HCT116 (cell line): ENCODE measurements at regions not wholly inside any gene's neighbourhood (a gene's known extent, or its start where the extent isn't known, plus 50 kb on each side); places are given as distances from the start of the nearest gene placed in this dataset.

Experiments used
- CTCF ChIP-seq, 3 experiments: fragments of 200-600 bp in 1 of 3; sonication (generic) in 1 of 3; IDR thresholded peaks in 2 of 3; conservative IDR thresholded peaks in 1 of 3; 2 replicates each; pipeline ENCODE4 v1.5.1; 2012 to 2017; ENCODE audit warnings: low read depth in 2 of 3, low read length in 2 of 3, antibody characterized with exemption in 1 of 3, borderline replicate concordance in 1 of 3, control low read depth in 1 of 3, mild to moderate bottlenecking in 1 of 3, mixed read lengths in 1 of 3, mixed run types in 1 of 3, moderate library complexity in 1 of 3; ENCODE audit not compliant: insufficient read depth in 1 of 3
- EGR1 ChIP-seq: IDR thresholded peaks from 2 replicates; pipeline ENCODE4 v1.6.1; 2012; ENCODE audit warnings: low read depth
- EZH2 ChIP-seq: fragments of 200-600 bp; sonication (generic); IDR thresholded peaks from 2 replicates; pipeline ENCODE4 v1.6.1; 2017; ENCODE audit warnings: antibody characterized with exemption, mixed run types
- EZH2phosphoT487 ChIP-seq: fragments of 200-600 bp; IDR thresholded peaks from 2 replicates; pipeline ENCODE4 v1.6.1; 2018; ENCODE audit warnings: antibody characterized with exemption, borderline replicate concordance
- MAX ChIP-seq: IDR thresholded peaks from 2 replicates; pipeline ENCODE4 v1.6.1; 2012
- POLR2AphosphoS5 ChIP-seq: IDR thresholded peaks from 2 replicates; pipeline ENCODE4 v1.6.1; 2011; ENCODE audit warnings: mild to moderate bottlenecking, low read depth, low read length, moderate library complexity
- REST ChIP-seq: IDR thresholded peaks from 2 replicates; pipeline ENCODE4 v1.6.1; 2012; ENCODE audit warnings: low read depth
- SIN3A ChIP-seq: IDR thresholded peaks from 2 replicates; pipeline ENCODE4 v1.6.1; 2012; ENCODE audit warnings: low read depth
- ZBTB33 ChIP-seq: IDR thresholded peaks from 2 replicates; pipeline ENCODE4 v1.6.1; 2011; ENCODE audit warnings: mild to moderate bottlenecking, low read length, moderate library complexity; ENCODE audit not compliant: insufficient replicate concordance; ENCODE audit errors: extremely low read depth
- ZNF274 ChIP-seq: fragments of 200-500 bp; sonication (Bioruptor generic); IDR thresholded peaks from 2 replicates; pipeline ENCODE4 v1.6.1; 2014; ENCODE audit warnings: mild to moderate bottlenecking, low read depth, low read length, inconsistent platforms

- TF ChIP-seq MAX (no peak), POLR2AphosphoS5 (no peak), CTCF (IDR thresholded peaks at IDR 0.05 in 2 of 3, conservative IDR thresholded peaks at IDR 0.05 in 1 of 3; ENCODE audit: borderline replicate concordance in 1 of 3, insufficient read depth in 1 of 3, low read depth in 2 of 3, low read length in 2 of 3) (no peak), ZBTB33 (no peak), ZNF274 (no peak), EGR1 (no peak), EZH2 (no peak), REST (no peak), SIN3A (no peak), EZH2phosphoT487 (no peak)
Observed at GRCh38 chr20:24139846-24140245, 151.3 kb upstream of the GGTLC1 start.
